ENCODE measurements at regions not wholly inside any gene's neighbourhood (a gene's known extent, or its start where the extent isn't known, plus 50 kb on each side); places are given as distances from the start of the nearest gene placed in this dataset.

GRCh38 chr12:130079279-130079678 lies 83.0 kb upstream of the FZD10 start:
- Histone ChIP-seq H3K4me1 (ENCODE audit: control insufficient read depth in 3 of 3, insufficient read depth in 3 of 3, low read length in 3 of 3) (no peaks in the 10 kb centered on the region), H3K27ac (ENCODE audit: low read depth, low read length) (no peak overlapping the region), H3K4me3 (ENCODE audit: low read length in 3 of 3) (no peak overlapping the region), H3K9ac (ENCODE audit: low read depth in 1 of 3, low read length in 3 of 3) (no peak overlapping the region), H3K36me3 (ENCODE audit: control insufficient read depth in 3 of 3, insufficient read depth in 3 of 3, low read length in 3 of 3) (no peaks in the 10 kb centered on the region), H3K27me3 (ENCODE audit: control insufficient read depth in 3 of 3, insufficient read depth in 3 of 3, low read length in 3 of 3) (peaks cover 0 to 3% (median 0%) of the 10 kb centered on the region in 3 donors), H3K9me3 (ENCODE audit: control insufficient read depth in 3 of 3, low read length in 3 of 3) (no peaks in the 10 kb centered on the region)

GRCh38 chr12:130080205-130080604 lies 82.1 kb upstream of the FZD10 start:
- no peak overlapping the region for H3K9ac ChIP-seq (ENCODE audit: low read depth in 1 of 3, low read length in 3 of 3)
- H3K27ac ChIP-seq (ENCODE audit: low read depth, low read length): no peak overlapping the region
- H3K36me3 ChIP-seq (ENCODE audit: control insufficient read depth in 3 of 3, insufficient read depth in 3 of 3, low read length in 3 of 3): no peaks in the 10 kb centered on the region
- no peak overlapping the region for H3K4me3 ChIP-seq (ENCODE audit: low read length in 3 of 3)
- no peaks in the 10 kb centered on the region for H3K9me3 ChIP-seq (ENCODE audit: control insufficient read depth in 3 of 3, low read length in 3 of 3)
- no peaks in the 10 kb centered on the region for H3K4me1 ChIP-seq (ENCODE audit: control insufficient read depth in 3 of 3, insufficient read depth in 3 of 3, low read length in 3 of 3)
- no peaks in the 10 kb centered on the region for H3K27me3 ChIP-seq (ENCODE audit: control insufficient read depth in 3 of 3, insufficient read depth in 3 of 3, low read length in 3 of 3)

GRCh38 chr12:130081117-130081805 lies 81.0 kb upstream of the FZD10 start:
- H3K27ac ChIP-seq (ENCODE audit: low read depth, low read length): no peak overlapping the region
- no peaks in the 10 kb centered on the region for H3K36me3 ChIP-seq (ENCODE audit: control insufficient read depth in 3 of 3, insufficient read depth in 3 of 3, low read length in 3 of 3)
- no peaks in the 10 kb centered on the region for H3K4me1 ChIP-seq (ENCODE audit: control insufficient read depth in 3 of 3, insufficient read depth in 3 of 3, low read length in 3 of 3)
- no peaks in the 10 kb centered on the region for H3K27me3 ChIP-seq (ENCODE audit: control insufficient read depth in 3 of 3, insufficient read depth in 3 of 3, low read length in 3 of 3)
- no peaks in the 10 kb centered on the region for H3K9me3 ChIP-seq (ENCODE audit: control insufficient read depth in 3 of 3, low read length in 3 of 3)
- no peak overlapping the region for H3K4me3 ChIP-seq (ENCODE audit: low read length in 3 of 3)
- no peak overlapping the region for H3K9ac ChIP-seq (ENCODE audit: low read depth in 1 of 3, low read length in 3 of 3)

GRCh38 chr12:130083002-130083401 lies 79.3 kb upstream of the FZD10 start:
- no peak overlapping the region for H3K4me3 ChIP-seq (ENCODE audit: low read length in 3 of 3)
- no peak overlapping the region for H3K9ac ChIP-seq (ENCODE audit: low read depth in 1 of 3, low read length in 3 of 3)
- peaks cover 0 to 4% (median 0%) of the 10 kb centered on the region in 3 donors for H3K4me1 ChIP-seq (ENCODE audit: control insufficient read depth in 3 of 3, insufficient read depth in 3 of 3, low read length in 3 of 3)
- no peaks in the 10 kb centered on the region for H3K9me3 ChIP-seq (ENCODE audit: control insufficient read depth in 3 of 3, low read length in 3 of 3)
- no peaks in the 10 kb centered on the region for H3K27me3 ChIP-seq (ENCODE audit: control insufficient read depth in 3 of 3, insufficient read depth in 3 of 3, low read length in 3 of 3)
- H3K36me3 ChIP-seq (ENCODE audit: control insufficient read depth in 3 of 3, insufficient read depth in 3 of 3, low read length in 3 of 3): no peaks in the 10 kb centered on the region
- no peak overlapping the region for H3K27ac ChIP-seq (ENCODE audit: low read depth, low read length)

- H3K27me3 ChIP-seq (ENCODE audit: control insufficient read depth in 3 of 3, insufficient read depth in 3 of 3, low read length in 3 of 3): no peaks in the 10 kb centered on the region
- H3K36me3 ChIP-seq (ENCODE audit: control insufficient read depth in 3 of 3, insufficient read depth in 3 of 3, low read length in 3 of 3): no peaks in the 10 kb centered on the region
- H3K4me1 ChIP-seq (ENCODE audit: control insufficient read depth in 3 of 3, insufficient read depth in 3 of 3, low read length in 3 of 3): peaks cover 0 to 4% (median 0%) of the 10 kb centered on the region in 3 donors
Measured at GRCh38 chr12:130083734-130084133, 78.5 kb upstream of the FZD10 start.

GRCh38 chr12:130084359-130084758 lies 77.9 kb upstream of the FZD10 start:
- H3K9ac ChIP-seq (ENCODE audit: low read depth in 1 of 3, low read length in 3 of 3): no peak overlapping the region
- H3K36me3 ChIP-seq (ENCODE audit: control insufficient read depth in 3 of 3, insufficient read depth in 3 of 3, low read length in 3 of 3): no peaks in the 10 kb centered on the region
- H3K4me1 ChIP-seq (ENCODE audit: control insufficient read depth in 3 of 3, insufficient read depth in 3 of 3, low read length in 3 of 3): peaks cover 0 to 4% (median 0%) of the 10 kb centered on the region in 3 donors
- H3K27me3 ChIP-seq (ENCODE audit: control insufficient read depth in 3 of 3, insufficient read depth in 3 of 3, low read length in 3 of 3): no peaks in the 10 kb centered on the region
- no peak overlapping the region for H3K4me3 ChIP-seq (ENCODE audit: low read length in 3 of 3)
- no peak overlapping the region for H3K27ac ChIP-seq (ENCODE audit: low read depth, low read length)
- H3K9me3 ChIP-seq (ENCODE audit: control insufficient read depth in 3 of 3, low read length in 3 of 3): no peaks in the 10 kb centered on the region

More at GRCh38 chr12:130083734-130084133, 78.5 kb upstream of the FZD10 start:
- Histone ChIP-seq H3K27ac (ENCODE audit: low read depth, low read length) (no peak overlapping the region), H3K9me3 (ENCODE audit: control insufficient read depth in 3 of 3, low read length in 3 of 3) (no peaks in the 10 kb centered on the region), H3K4me3 (ENCODE audit: low read length in 3 of 3) (no peak overlapping the region), H3K9ac (ENCODE audit: low read depth in 1 of 3, low read length in 3 of 3) (no peak overlapping the region)

GRCh38 chr12:130086248-130086647 lies 76.0 kb upstream of the FZD10 start:
- Histone ChIP-seq H3K4me1 (ENCODE audit: control insufficient read depth in 3 of 3, insufficient read depth in 3 of 3, low read length in 3 of 3) (peaks cover 0 to 4% (median 0%) of the 10 kb centered on the region in 3 donors), H3K9me3 (ENCODE audit: control insufficient read depth in 3 of 3, low read length in 3 of 3) (peaks cover 0 to 5% (median 2%) of the 10 kb centered on the region in 3 donors), H3K27me3 (ENCODE audit: control insufficient read depth in 3 of 3, insufficient read depth in 3 of 3, low read length in 3 of 3) (no peaks in the 10 kb centered on the region), H3K36me3 (ENCODE audit: control insufficient read depth in 3 of 3, insufficient read depth in 3 of 3, low read length in 3 of 3) (no peaks in the 10 kb centered on the region), H3K27ac (ENCODE audit: low read depth, low read length) (no peak overlapping the region), H3K4me3 (ENCODE audit: low read length in 3 of 3) (no peak overlapping the region), H3K9ac (ENCODE audit: low read depth in 1 of 3, low read length in 3 of 3) (no peak overlapping the region)

- Histone ChIP-seq H3K27ac (ENCODE audit: low read depth, low read length) (no peak overlapping the region), H3K4me3 (ENCODE audit: low read length in 3 of 3) (no peak overlapping the region), H3K9me3 (ENCODE audit: control insufficient read depth in 3 of 3, low read length in 3 of 3) (peaks cover 0 to 5% (median 2%) of the 10 kb centered on the region in 3 donors), H3K4me1 (ENCODE audit: control insufficient read depth in 3 of 3, insufficient read depth in 3 of 3, low read length in 3 of 3) (peaks cover 0 to 4% (median 0%) of the 10 kb centered on the region in 3 donors), H3K9ac (ENCODE audit: low read depth in 1 of 3, low read length in 3 of 3) (no peak overlapping the region), H3K27me3 (ENCODE audit: control insufficient read depth in 3 of 3, insufficient read depth in 3 of 3, low read length in 3 of 3) (no peaks in the 10 kb centered on the region), H3K36me3 (ENCODE audit: control insufficient read depth in 3 of 3, insufficient read depth in 3 of 3, low read length in 3 of 3) (no peaks in the 10 kb centered on the region)
Measured at GRCh38 chr12:130086797-130087196, 75.5 kb upstream of the FZD10 start.

- Histone ChIP-seq H3K9me3 (ENCODE audit: control insufficient read depth in 3 of 3, low read length in 3 of 3) (peaks cover 0 to 5% (median 2%) of the 10 kb centered on the region in 3 donors), H3K4me1 (ENCODE audit: control insufficient read depth in 3 of 3, insufficient read depth in 3 of 3, low read length in 3 of 3) (peaks cover 0 to 4% (median 0%) of the 10 kb centered on the region in 3 donors), H3K36me3 (ENCODE audit: control insufficient read depth in 3 of 3, insufficient read depth in 3 of 3, low read length in 3 of 3) (no peaks in the 10 kb centered on the region), H3K27ac (ENCODE audit: low read depth, low read length) (no peak overlapping the region), H3K9ac (ENCODE audit: low read depth in 1 of 3, low read length in 3 of 3) (no peak overlapping the region), H3K4me3 (ENCODE audit: low read length in 3 of 3) (no peak overlapping the region), H3K27me3 (ENCODE audit: control insufficient read depth in 3 of 3, insufficient read depth in 3 of 3, low read length in 3 of 3) (no peaks in the 10 kb centered on the region)
Measured at GRCh38 chr12:130087222-130087621, 75.0 kb upstream of the FZD10 start.

GRCh38 chr12:130088504-130088903 lies 73.8 kb upstream of the FZD10 start:
- peaks cover 0 to 5% (median 2%) of the 10 kb centered on the region in 3 donors for H3K9me3 ChIP-seq (ENCODE audit: control insufficient read depth in 3 of 3, low read length in 3 of 3)
- H3K9ac ChIP-seq (ENCODE audit: low read depth in 1 of 3, low read length in 3 of 3): no peak overlapping the region
- no peak overlapping the region for H3K4me3 ChIP-seq (ENCODE audit: low read length in 3 of 3)
- H3K27ac ChIP-seq (ENCODE audit: low read depth, low read length): no peak overlapping the region
- no peaks in the 10 kb centered on the region for H3K27me3 ChIP-seq (ENCODE audit: control insufficient read depth in 3 of 3, insufficient read depth in 3 of 3, low read length in 3 of 3)
- H3K36me3 ChIP-seq (ENCODE audit: control insufficient read depth in 3 of 3, insufficient read depth in 3 of 3, low read length in 3 of 3): no peaks in the 10 kb centered on the region
- peaks cover 0 to 4% (median 0%) of the 10 kb centered on the region in 3 donors for H3K4me1 ChIP-seq (ENCODE audit: control insufficient read depth in 3 of 3, insufficient read depth in 3 of 3, low read length in 3 of 3)
